GM19468 (cell line): ENCODE measurements at regions not wholly inside any gene's neighbourhood (a gene's known extent, or its start where the extent isn't known, plus 50 kb on each side); places are given as distances from the start of the nearest gene placed in this dataset.
"Not testable (repeated sequence)": the region's sequence is repeated elsewhere in the genome, so short reads cannot be mapped to it uniquely, and the experiment has no call there.

Experiments used
- ATAC-seq: cut with Tn5 transposase; IDR thresholded peaks from one replicate; pipeline ENCODE4 v1.9.1; 2021; ENCODE audit warnings: mild to moderate bottlenecking, moderate library complexity, moderate number of reproducible peaks; ENCODE audit not compliant: unreplicated experiment; ENCODE audit errors: extremely low read depth

- no peak for ATAC-seq
Measured at GRCh38 chr6:66086532-66086931, 379.5 kb upstream of the EYS start.

- ATAC-seq = no peak
Measured at GRCh38 chr6:66082914-66083313, 375.9 kb upstream of the EYS start.

- ATAC-seq = no peak
Measured at GRCh38 chr6:66068907-66069306, 361.9 kb upstream of the EYS start.

- ATAC-seq = no peak
Measured at GRCh38 chr6:66068033-66068432, 361.0 kb upstream of the EYS start.

- no peak for ATAC-seq
Measured at GRCh38 chr6:66065313-66065712, 358.3 kb upstream of the EYS start.

GRCh38 chr6:66057034-66057433, 350.0 kb upstream of the EYS start:
- no peak for ATAC-seq

GRCh38 chr6:66054967-66055366, 347.9 kb upstream of the EYS start:
- ATAC-seq = no peak

- ATAC-seq = no peak
Measured at GRCh38 chr6:66051812-66052211, 344.8 kb upstream of the EYS start.

- ATAC-seq = no peak
Measured at GRCh38 chr6:66048684-66049474, 341.9 kb upstream of the EYS start.

- no peak for ATAC-seq
Measured at GRCh38 chr6:66032626-66033025, 325.6 kb upstream of the EYS start.

GRCh38 chr6:66029391-66029790, 322.4 kb upstream of the EYS start:
- ATAC-seq = no peak

GRCh38 chr6:65999288-65999791, 292.3 kb upstream of the EYS start:
- ATAC-seq = no peak

GRCh38 chr6:65998544-65998943, 291.5 kb upstream of the EYS start:
- ATAC-seq = no peak

- no peak for ATAC-seq
Measured at GRCh38 chr6:65997539-65997938, 290.5 kb upstream of the EYS start.

GRCh38 chr6:65996096-65996495, 289.1 kb upstream of the EYS start:
- ATAC-seq = no peak

- no peak for ATAC-seq
Measured at GRCh38 chr6:65989676-65990075, 282.6 kb upstream of the EYS start.

- no peak for ATAC-seq
Measured at GRCh38 chr6:65988006-65988405, 281.0 kb upstream of the EYS start.

GRCh38 chr6:65984089-65984488, 277.1 kb upstream of the EYS start:
- no peak for ATAC-seq

- ATAC-seq = no peak
Measured at GRCh38 chr6:65979120-65979519, 272.1 kb upstream of the EYS start.

GRCh38 chr6:65971252-65971651, 264.2 kb upstream of the EYS start:
- not testable (repeated sequence) for ATAC-seq

- no peak for ATAC-seq
Measured at GRCh38 chr6:65964261-65964660, 257.2 kb upstream of the EYS start.

GRCh38 chr6:65955034-65955433, 248.0 kb upstream of the EYS start:
- no peak for ATAC-seq
